ENCODE measurements at regions not wholly inside any gene's neighbourhood (a gene's known extent, or its start where the extent isn't known, plus 50 kb on each side); places are given as distances from the start of the nearest gene placed in this dataset.

DNA sequence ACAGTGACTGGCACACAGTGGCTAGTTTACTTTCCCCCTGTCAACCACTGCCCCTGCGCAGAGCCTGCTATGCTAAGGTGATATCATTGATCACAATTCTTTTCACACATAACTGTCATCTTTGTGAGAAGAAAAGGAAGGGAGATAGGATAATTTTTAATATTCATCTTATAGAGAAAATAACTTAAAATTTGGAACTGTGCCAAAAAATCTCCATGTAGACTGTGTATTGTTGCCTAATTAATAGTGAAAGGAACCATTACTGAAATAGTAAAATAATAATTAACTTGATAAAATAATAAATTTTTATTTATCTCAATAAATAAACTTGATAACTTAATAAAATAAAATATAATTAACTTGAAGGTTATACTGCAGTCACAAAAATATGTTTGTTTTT lies 1069.4 kb downstream of the C4orf33 start:
- no peak for DNase-seq (ENCODE audit: extremely low read depth in 1 of 11, low read depth in 9 of 11, low spot score in 4 of 11)

GRCh38 chr4:130172156-130172555 lies 1076.2 kb downstream of the C4orf33 start:
- DNase-seq (ENCODE audit: extremely low read depth in 1 of 11, low read depth in 9 of 11, low spot score in 4 of 11), result no peak

GRCh38 chr4:130178106-130178505 lies 1082.2 kb downstream of the C4orf33 start:
- DNase-seq (ENCODE audit: extremely low read depth in 1 of 11, low read depth in 9 of 11, low spot score in 4 of 11), result no peak

DNA sequence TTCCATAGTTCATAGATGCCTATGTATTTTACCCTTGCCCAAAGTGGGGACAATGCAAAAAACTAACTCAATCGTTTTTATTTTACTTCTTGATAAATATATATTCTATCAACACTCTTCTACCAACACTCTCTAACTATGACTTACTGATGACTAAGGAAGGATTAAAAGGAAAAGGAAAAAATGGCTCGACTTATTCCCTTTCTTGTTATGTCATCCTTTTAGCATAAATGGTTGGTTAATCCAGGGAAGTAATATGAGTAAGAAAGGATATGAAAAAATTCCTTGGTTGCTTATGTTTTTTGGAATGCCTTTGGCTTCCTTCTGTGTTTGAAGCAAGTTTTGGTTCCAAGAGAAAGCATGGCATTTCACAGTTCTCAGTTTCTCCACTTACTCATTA lies 1087.1 kb downstream of the C4orf33 start:
- DNase-seq (ENCODE audit: extremely low read depth in 1 of 11, low read depth in 9 of 11, low spot score in 4 of 11), result no peak

DNA sequence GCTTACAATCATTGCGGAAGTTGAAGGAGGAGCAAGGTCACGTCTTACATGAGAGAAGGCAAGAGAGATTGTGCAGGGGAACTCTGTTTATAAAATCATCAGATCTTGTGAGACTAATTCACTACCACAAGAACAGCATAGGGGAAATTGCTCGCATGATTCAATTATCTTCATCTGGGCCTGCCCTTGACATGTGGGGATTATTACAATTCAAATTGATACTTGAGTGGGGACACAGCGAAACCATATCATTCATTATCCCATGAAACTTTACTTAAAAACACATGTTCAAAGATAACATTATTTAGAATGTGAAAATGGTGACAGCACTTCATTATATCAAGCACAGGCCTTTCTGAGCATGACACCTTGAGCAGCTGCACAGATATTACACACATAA lies 1087.8 kb downstream of the C4orf33 start:
- DNase-seq (ENCODE audit: extremely low read depth in 1 of 11, low read depth in 9 of 11, low spot score in 4 of 11), result no peak

DNA sequence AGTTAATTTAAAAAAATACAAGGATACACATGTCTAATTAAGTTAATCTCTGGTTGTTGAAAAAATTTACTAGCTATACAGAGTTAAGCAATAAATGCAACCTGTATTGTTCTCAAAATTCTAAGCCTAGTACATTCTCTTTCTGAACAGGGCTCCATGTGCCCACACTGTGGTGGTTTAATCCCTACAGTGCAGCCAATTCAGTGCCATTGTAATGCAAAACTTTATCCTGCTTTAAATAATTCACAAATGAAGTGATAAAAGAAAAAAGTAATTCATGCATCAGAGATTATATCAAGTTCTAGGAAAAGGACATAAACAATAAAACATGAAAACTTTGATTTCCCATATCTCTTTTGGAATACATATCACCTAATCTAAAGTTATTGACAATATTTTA lies 1089.2 kb downstream of the C4orf33 start:
- no peak for DNase-seq (ENCODE audit: extremely low read depth in 1 of 11, low read depth in 9 of 11, low spot score in 4 of 11)

DNA sequence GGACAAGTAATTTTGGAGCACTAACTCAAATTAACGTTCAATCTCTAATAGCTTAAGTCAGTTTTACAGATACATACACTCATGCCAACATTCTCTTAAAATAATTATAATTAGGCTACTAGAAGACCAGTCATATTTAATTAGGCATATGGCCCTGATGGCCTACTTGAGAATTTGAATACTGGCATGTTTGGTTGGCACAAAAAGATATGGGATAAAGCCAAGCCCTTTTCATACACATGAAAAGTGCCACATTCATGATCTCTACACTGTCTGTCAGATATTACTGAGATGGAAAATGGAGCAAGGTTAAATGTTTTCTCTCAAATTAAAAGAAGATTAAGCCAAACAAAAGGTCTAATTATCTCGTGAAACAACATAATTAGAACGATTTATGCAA lies 1091.0 kb downstream of the C4orf33 start:
- DNase-seq (ENCODE audit: extremely low read depth in 1 of 11, low read depth in 9 of 11, low spot score in 4 of 11), result no peak

GRCh38 chr4:130187587-130187986 lies 1091.6 kb downstream of the C4orf33 start:
- DNase-seq (ENCODE audit: extremely low read depth in 1 of 11, low read depth in 9 of 11, low spot score in 4 of 11), result no peak

GRCh38 chr4:130192787-130193186 lies 1096.8 kb downstream of the C4orf33 start:
- no peak for DNase-seq (ENCODE audit: extremely low read depth in 1 of 11, low read depth in 9 of 11, low spot score in 4 of 11)

- no peak for DNase-seq (ENCODE audit: extremely low read depth in 1 of 11, low read depth in 9 of 11, low spot score in 4 of 11)
These were observed 1102.0 kb downstream of the C4orf33 start for GRCh38 chr4:130197946-130198345.

- DNase-seq (ENCODE audit: extremely low read depth in 1 of 11, low read depth in 9 of 11, low spot score in 4 of 11), result no peak
These were observed 1107.6 kb downstream of the C4orf33 start for GRCh38 chr4:130203571-130203970.

DNA sequence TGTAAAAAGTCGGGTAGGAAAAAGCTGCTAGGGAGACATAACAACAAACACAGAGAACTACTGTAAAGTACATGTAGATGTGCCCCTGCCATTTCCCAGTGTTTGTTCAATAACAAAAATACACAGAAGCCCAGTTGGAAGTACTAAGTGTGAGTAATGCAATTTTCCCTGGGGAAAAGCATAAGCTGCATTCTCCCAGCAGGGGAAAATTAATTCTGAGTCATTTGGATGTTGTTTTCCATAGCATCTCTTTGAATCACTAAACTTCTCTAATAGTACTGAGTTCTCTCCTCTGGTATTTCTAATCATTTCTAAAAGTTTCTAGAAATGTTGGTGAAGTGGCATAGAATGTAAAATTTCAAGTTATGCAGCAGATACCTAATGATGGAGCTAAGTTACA lies 1114.9 kb downstream of the C4orf33 start:
- DNase-seq (ENCODE audit: extremely low read depth in 1 of 11, low read depth in 9 of 11, low spot score in 4 of 11), result no peak

DNA sequence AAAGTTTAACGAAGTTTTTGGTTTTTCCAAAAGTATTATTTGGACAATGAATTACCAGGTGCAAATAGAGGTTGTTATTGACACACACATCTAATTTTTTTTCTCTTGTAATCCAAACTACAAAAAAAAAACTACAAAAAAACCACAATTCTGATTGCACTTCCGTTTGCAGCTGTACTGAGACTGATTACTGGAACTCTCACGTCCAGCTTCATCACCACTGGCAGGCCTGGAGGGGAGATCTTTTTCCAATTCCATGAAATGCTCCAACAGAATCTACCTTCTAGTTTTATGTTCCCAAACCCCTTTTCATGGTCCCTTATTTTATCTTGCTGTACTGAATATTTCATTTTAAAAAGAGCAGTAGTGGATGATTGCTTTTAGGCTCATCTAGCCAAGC lies 1118.3 kb downstream of the C4orf33 start:
- no peak for DNase-seq (ENCODE audit: extremely low read depth in 1 of 11, low read depth in 9 of 11, low spot score in 4 of 11)

GRCh38 chr4:130233377-130234047 lies 1137.6 kb downstream of the C4orf33 start:
- DNase-seq (ENCODE audit: extremely low read depth in 1 of 11, low read depth in 9 of 11, low spot score in 4 of 11), result no peak

DNA sequence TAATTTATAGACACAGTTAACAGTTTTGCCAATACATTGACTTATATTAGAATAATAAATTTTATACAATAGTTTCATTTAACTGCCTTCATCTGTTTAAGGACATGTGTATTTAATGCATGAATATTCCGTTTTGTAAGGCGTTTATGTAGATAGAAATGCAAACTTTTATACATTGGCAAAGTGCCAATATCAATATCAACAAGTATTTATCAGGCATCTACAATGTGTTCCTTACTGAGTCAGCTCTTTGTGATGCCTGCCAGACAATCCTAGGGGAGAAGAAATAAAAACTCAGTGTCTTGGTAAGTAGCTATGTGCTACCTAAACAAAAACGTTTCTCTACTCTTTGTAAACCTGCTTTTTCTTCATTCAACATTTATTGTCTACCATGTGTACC lies 1142.2 kb downstream of the C4orf33 start:
- no peak for DNase-seq (ENCODE audit: extremely low read depth in 1 of 11, low read depth in 9 of 11, low spot score in 4 of 11)

- DNase-seq (ENCODE audit: extremely low read depth in 1 of 11, low read depth in 9 of 11, low spot score in 4 of 11), result no peak
These were observed 1153.0 kb downstream of the C4orf33 start for GRCh38 chr4:130249002-130249401.

- DNase-seq (ENCODE audit: extremely low read depth in 1 of 11, low read depth in 9 of 11, low spot score in 4 of 11), result no peak
These were observed 1161.3 kb downstream of the C4orf33 start for GRCh38 chr4:130257271-130257670.

DNA sequence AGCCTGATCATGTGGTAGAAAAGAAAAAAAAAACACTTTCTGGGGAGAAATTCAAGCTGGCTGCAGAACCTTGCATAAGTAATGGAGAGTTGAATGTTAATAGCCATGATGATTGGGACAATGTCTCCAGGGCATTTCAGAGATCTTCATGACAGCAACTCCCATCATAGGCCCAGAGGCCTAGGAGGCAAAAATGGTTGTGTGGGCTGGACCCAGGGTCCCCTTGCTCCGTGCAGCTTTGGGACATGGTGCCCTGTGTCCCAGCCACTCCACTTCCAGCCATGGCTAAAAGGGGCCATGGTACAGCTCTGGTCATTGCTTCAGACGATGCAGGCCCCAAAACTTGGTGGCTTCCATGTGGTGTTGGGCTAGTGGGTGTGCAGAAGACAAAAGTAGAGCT lies 1170.9 kb downstream of the C4orf33 start:
- DNase-seq (ENCODE audit: extremely low read depth in 1 of 11, low read depth in 9 of 11, low spot score in 4 of 11), result no peak

GRCh38 chr4:130288576-130288975 lies 1192.6 kb downstream of the C4orf33 start:
- DNase-seq (ENCODE audit: extremely low read depth in 1 of 11, low read depth in 9 of 11, low spot score in 4 of 11), result no peak

DNA sequence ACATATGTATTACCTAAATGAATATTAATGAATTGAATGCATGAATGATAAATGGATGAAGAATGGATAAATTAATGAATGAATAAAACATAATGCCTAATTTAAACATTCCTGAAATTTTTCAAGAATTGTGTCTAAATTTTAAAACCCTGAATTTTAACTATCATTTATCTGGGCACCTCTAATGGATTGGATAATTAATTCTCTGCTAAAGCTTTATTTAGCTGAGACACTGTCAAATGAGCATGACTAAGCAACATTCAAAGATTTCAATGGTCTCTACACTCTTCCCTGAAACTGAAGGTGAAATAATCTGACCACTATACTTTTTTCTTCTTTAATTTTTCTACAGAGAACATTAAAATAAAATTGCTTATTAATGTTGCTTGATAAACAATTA lies 1197.7 kb downstream of the C4orf33 start:
- DNase-seq (ENCODE audit: extremely low read depth in 1 of 11, low read depth in 9 of 11, low spot score in 4 of 11), result no peak

- DNase-seq (ENCODE audit: extremely low read depth in 1 of 11, low read depth in 9 of 11, low spot score in 4 of 11), result no peak
These were observed 1200.5 kb downstream of the C4orf33 start for GRCh38 chr4:130296448-130296847.

- no peak for DNase-seq (ENCODE audit: extremely low read depth in 1 of 11, low read depth in 9 of 11, low spot score in 4 of 11)
These were observed 1210.6 kb downstream of the C4orf33 start for GRCh38 chr4:130306566-130306965.

Measured in renal cortex interstitium (tissue), 11 donors.